PC-3 (cell line): ENCODE measurements at regions not wholly inside any gene's neighbourhood (a gene's known extent, or its start where the extent isn't known, plus 50 kb on each side); places are given as distances from the start of the nearest gene placed in this dataset.

Source experiments
- EZH2 ChIP-seq: fragments of 300-600 bp; sonication (generic); IDR thresholded peaks from one replicate; pipeline ENCODE4 v1.6.1; 2017; ENCODE audit warnings: antibody characterized with exemption, mild to moderate bottlenecking, low read length; ENCODE audit not compliant: unreplicated experiment
- EZH2phosphoT487 ChIP-seq: fragments of 300-600 bp; sonication (generic); IDR thresholded peaks from 2 replicates; pipeline ENCODE4 v1.6.1; 2018; ENCODE audit warnings: mild to moderate bottlenecking, antibody characterized with exemption, low read length, borderline replicate concordance
- TF ChIP-seq, protein P1 (sequence below): fragments of 300-600 bp; sonication (generic); conservative IDR thresholded peaks from 2 replicates; pipeline ENCODE4 v1.5.1; 2017; ENCODE audit warnings: antibody characterized with exemption, low read depth, mild to moderate bottlenecking, low read length

DNA sequence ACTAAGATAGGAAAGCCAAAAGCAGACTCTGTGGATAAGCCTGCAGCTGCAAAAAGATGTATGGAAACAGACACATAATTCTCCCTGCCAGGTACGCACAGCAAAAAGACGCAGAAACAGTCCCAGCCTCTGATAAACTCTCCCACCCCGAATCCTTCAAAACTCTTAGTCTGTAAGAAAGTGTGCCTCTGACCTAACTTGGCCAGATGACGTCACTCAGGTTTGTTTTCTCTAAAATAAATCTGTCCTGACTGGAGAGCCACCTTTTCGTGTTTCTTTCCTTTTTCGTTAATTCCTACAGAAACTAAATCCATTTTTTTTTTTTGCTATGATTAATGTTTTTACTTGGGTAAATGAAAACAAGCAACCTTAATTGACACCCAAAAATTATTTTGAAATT lies 793.8 kb downstream of the SORCS1 start:
- TF ChIP-seq, protein P1, sequence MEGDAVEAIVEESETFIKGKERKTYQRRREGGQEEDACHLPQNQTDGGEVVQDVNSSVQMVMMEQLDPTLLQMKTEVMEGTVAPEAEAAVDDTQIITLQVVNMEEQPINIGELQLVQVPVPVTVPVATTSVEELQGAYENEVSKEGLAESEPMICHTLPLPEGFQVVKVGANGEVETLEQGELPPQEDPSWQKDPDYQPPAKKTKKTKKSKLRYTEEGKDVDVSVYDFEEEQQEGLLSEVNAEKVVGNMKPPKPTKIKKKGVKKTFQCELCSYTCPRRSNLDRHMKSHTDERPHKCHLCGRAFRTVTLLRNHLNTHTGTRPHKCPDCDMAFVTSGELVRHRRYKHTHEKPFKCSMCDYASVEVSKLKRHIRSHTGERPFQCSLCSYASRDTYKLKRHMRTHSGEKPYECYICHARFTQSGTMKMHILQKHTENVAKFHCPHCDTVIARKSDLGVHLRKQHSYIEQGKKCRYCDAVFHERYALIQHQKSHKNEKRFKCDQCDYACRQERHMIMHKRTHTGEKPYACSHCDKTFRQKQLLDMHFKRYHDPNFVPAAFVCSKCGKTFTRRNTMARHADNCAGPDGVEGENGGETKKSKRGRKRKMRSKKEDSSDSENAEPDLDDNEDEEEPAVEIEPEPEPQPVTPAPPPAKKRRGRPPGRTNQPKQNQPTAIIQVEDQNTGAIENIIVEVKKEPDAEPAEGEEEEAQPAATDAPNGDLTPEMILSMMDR: no peak
- TF ChIP-seq EZH2phosphoT487 (no peak), EZH2 (no peak)
